Stomach (tissue), 4 donors: ENCODE measurements at regions not wholly inside any gene's neighbourhood (a gene's known extent, or its start where the extent isn't known, plus 50 kb on each side); places are given as distances from the start of the nearest gene placed in this dataset.
"Not testable (repeated sequence)": the region's sequence is repeated elsewhere in the genome, so short reads cannot be mapped to it uniquely, and the experiment has no call there.

Source experiments
- EP300 ChIP-seq: sonication (generic); formaldehyde crosslinking; IDR thresholded peaks from one replicate; pipeline ENCODE4 v1.6.1; 2017; ENCODE audit warnings: antibody characterized with exemption
- POLR2A ChIP-seq, 4 donors: fragments of 450-650 bp; IDR thresholded peaks; one replicate each; pipeline ENCODE4 v1.6.1; 2016; ENCODE audit warnings: antibody characterized with exemption in 4 of 4, control low read depth in 2 of 4, mild to moderate bottlenecking in 1 of 4, moderate library complexity in 1 of 4
- POLR2AphosphoS5 ChIP-seq, 3 donors: sonication (generic); formaldehyde crosslinking; IDR thresholded peaks; one replicate each; pipeline ENCODE4 v1.6.1; 2016; ENCODE audit warnings: antibody characterized with exemption in 3 of 3
- TF ChIP-seq, protein P1 (sequence below), 7 experiments: fragments of 450-650 bp in 4 of 7; fragments of 200-600 bp in 3 of 7; sonication (generic) in 3 of 7; IDR thresholded peaks; one replicate each; pipeline ENCODE4 v1.5.1; 2016 to 2019; ENCODE audit warnings: antibody characterized with exemption in 7 of 7, control low read depth in 2 of 7, mild to moderate bottlenecking in 1 of 7

DNA sequence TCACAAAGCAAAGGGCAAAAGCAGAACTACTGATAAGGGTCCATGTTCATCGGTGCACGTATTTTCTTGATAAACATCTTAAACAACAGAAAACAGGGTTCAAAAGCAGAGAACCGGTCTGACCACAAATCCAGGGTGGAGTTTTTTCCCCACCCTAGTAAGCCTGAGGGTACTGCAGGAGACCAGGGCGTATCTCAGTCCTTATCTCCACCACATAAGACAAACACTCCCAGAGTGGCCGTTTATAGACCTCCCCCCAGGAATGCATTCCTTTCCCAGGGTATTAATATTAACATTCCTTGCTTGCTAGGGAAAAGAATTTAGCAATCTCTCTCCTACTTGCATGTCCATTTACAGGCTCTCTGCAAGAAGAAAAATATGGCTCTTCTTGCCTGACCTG is 567.9 kb upstream of the HS3ST1 start:
- TF ChIP-seq POLR2AphosphoS5 (IDR thresholded peaks at IDR 0.05); EP300; POLR2A (IDR thresholded peaks at IDR 0.05): not testable (repeated sequence)
- TF ChIP-seq, protein P1, sequence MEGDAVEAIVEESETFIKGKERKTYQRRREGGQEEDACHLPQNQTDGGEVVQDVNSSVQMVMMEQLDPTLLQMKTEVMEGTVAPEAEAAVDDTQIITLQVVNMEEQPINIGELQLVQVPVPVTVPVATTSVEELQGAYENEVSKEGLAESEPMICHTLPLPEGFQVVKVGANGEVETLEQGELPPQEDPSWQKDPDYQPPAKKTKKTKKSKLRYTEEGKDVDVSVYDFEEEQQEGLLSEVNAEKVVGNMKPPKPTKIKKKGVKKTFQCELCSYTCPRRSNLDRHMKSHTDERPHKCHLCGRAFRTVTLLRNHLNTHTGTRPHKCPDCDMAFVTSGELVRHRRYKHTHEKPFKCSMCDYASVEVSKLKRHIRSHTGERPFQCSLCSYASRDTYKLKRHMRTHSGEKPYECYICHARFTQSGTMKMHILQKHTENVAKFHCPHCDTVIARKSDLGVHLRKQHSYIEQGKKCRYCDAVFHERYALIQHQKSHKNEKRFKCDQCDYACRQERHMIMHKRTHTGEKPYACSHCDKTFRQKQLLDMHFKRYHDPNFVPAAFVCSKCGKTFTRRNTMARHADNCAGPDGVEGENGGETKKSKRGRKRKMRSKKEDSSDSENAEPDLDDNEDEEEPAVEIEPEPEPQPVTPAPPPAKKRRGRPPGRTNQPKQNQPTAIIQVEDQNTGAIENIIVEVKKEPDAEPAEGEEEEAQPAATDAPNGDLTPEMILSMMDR (IDR thresholded peaks at IDR 0.05): not testable (repeated sequence)
